ENCODE measurements at regions not wholly inside any gene's neighbourhood (a gene's known extent, or its start where the extent isn't known, plus 50 kb on each side); places are given as distances from the start of the nearest gene placed in this dataset.
A peak's percentile ranks its signal among the peaks of the same experiment; 100 is the strongest.

DNA sequence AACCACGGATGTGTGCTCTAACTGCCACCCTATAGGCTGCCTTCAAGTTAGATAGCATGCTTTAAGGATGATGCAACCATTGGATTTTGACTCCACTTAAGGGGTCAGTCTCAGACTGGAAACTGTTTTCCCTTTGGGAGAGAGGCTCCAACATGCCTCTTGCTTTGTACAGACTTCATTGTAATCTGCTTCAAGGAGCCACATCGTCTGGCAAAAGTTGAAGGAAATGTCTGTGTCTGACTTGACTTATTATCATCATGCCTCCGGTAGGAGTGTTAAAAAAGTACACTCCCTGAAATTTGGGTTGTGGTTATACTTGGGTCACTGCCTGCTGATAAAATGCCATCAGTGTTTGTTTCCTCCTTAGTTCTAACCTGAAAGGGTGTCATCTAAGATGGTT, 245.4 kb upstream of the CDIN1 start:
- CTCF ChIA-PET, result no interaction called here
- TF ChIP-seq, protein P1, sequence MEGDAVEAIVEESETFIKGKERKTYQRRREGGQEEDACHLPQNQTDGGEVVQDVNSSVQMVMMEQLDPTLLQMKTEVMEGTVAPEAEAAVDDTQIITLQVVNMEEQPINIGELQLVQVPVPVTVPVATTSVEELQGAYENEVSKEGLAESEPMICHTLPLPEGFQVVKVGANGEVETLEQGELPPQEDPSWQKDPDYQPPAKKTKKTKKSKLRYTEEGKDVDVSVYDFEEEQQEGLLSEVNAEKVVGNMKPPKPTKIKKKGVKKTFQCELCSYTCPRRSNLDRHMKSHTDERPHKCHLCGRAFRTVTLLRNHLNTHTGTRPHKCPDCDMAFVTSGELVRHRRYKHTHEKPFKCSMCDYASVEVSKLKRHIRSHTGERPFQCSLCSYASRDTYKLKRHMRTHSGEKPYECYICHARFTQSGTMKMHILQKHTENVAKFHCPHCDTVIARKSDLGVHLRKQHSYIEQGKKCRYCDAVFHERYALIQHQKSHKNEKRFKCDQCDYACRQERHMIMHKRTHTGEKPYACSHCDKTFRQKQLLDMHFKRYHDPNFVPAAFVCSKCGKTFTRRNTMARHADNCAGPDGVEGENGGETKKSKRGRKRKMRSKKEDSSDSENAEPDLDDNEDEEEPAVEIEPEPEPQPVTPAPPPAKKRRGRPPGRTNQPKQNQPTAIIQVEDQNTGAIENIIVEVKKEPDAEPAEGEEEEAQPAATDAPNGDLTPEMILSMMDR (conservative IDR thresholded peaks at IDR 0.05; ENCODE audit: low read depth), result no peak
- DNase-seq (ENCODE audit: low spot score), result no peak
- POLR2A ChIA-PET (ENCODE audit: low non-redundant PET), result no interaction called here
- no peak overlapping the region for H3K27ac ChIP-seq

DNA sequence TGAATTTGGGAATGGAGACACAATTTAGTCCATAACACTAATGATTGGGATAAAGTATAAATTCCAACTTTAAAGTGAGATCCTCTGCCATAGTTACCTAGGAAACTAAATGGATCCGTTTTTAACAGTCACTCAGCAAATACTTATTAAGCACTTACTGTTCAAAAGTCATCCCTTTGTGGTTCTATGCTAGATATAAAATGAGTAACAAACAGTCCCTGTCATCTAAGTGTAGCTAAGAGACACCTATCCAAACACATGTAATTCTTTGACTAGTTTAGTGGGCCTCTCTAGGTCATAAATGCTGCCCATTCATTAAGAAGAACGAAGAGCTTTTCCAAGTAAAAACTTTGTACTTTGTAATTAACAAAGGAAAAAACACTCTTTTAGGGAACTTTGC, 244.2 kb upstream of the CDIN1 start:
- TF ChIP-seq, protein P1 (conservative IDR thresholded peaks at IDR 0.05; ENCODE audit: low read depth), result no peak
- DNase-seq (ENCODE audit: low spot score), result no peak
- no peak overlapping the region for H3K27ac ChIP-seq
- POLR2A ChIA-PET (ENCODE audit: low non-redundant PET), result no interaction called here
- CTCF ChIA-PET, result no interaction called here

GRCh38 chr15:36335659-36336058, 243.8 kb upstream of the CDIN1 start:
- POLR2A ChIA-PET (ENCODE audit: low non-redundant PET), result no interaction called here
- no peak for DNase-seq (ENCODE audit: low spot score)

DNA sequence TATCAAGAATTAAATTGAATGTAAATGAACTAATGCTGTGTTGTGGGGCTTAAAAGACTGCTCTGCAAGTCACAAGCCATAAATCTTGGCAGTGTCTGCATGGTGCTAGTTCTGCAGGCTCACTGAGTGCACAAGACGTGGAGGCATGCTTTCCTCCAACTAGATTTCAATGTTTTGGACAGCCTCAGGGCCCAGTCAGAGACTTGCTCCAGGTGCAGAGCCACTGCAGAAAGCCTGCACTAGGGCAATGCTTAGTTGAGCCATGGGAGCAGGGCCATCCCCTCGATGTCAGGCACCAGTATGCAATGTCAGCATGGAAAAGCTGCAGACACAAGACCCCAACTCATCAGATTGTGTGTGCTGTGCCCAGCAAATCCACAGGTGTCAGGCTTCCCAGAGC, 234.5 kb upstream of the CDIN1 start:
- ChIA-PET CTCF (no interaction called here), POLR2A (ENCODE audit: low non-redundant PET) (no interaction called here)
- TF ChIP-seq, protein P1 (conservative IDR thresholded peaks at IDR 0.05; ENCODE audit: low read depth), result no peak
- H3K27ac ChIP-seq, result no peak overlapping the region
- no peak for DNase-seq (ENCODE audit: low spot score)

More at GRCh38 chr15:36335659-36336058, 243.8 kb upstream of the CDIN1 start:
- TF ChIP-seq, protein P1 (conservative IDR thresholded peaks at IDR 0.05; ENCODE audit: low read depth), result no peak
- CTCF ChIA-PET, result no interaction called here
- no peak overlapping the region for H3K27ac ChIP-seq

DNA sequence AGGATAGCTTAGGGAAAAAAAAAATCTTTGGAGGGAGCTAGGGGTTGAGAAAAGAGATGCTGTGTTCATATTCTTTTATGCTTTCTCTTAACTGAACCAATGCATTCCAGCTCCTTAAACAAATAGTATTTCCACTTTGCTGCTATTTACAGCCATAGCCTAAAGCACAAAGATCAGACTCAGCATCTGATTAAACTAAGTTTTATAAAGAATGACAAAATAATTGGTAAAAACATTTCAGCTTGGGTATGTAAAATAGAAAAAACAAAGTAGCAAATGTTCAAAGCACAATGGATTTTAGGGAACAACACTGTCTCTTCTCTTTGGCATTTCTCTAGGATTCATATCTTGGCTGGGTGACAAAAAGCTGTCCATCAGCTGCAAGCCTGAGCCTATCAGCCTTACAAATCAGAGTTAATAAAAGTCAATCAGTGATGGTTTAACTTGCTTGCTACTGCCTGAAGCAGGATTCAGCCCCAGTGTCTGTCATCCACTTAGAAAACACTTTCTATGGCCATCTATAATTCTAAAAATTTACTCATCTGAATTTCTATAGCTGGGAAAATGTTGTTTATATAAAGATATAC, 232.1 kb upstream of the CDIN1 start:
- POLR2A ChIA-PET (ENCODE audit: low non-redundant PET), result no interaction called here

GRCh38 chr15:36356466-36356865, 223.0 kb upstream of the CDIN1 start:
- TF ChIP-seq, protein P1 (conservative IDR thresholded peaks at IDR 0.05; ENCODE audit: low read depth), result no peak
- ChIA-PET POLR2A (ENCODE audit: low non-redundant PET) (no interaction called here), CTCF (no interaction called here)
- DNase-seq (ENCODE audit: low spot score), result no peak
- H3K27ac ChIP-seq, result no peak overlapping the region

More for the DNA sequence above, 232.1 kb upstream of the CDIN1 start:
- CTCF ChIA-PET, result no interaction called here
- DNase-seq (ENCODE audit: low spot score), result peak; percentile 26
- TF ChIP-seq, protein P1 (conservative IDR thresholded peaks at IDR 0.05; ENCODE audit: low read depth), result no peak
- no peak overlapping the region for H3K27ac ChIP-seq
